ENCODE measurements at regions not wholly inside any gene's neighbourhood (a gene's known extent, or its start where the extent isn't known, plus 50 kb on each side); places are given as distances from the start of the nearest gene placed in this dataset.
"Not testable (repeated sequence)": the region's sequence is repeated elsewhere in the genome, so short reads cannot be mapped to it uniquely, and the experiment has no call there.

- DNase-seq (ENCODE audit: low spot score) = no peak
- POLR2A ChIA-PET (ENCODE audit: low non-redundant PET) = no interaction called here
- CTCF ChIA-PET = interaction anchor here (0.6 to 0.8 kb wide), 6 partner anchors 228 to 1199 kb away, joined by 3 to 7 read pairs (median 4); partner anchors contain the start of gene CYSLTR1
- peak; percentile 17; the same call in 1 of the 2 replicates for TF ChIP-seq CTCF (conservative IDR thresholded peaks at IDR 0.05; ENCODE audit: low read depth)
- H3K27ac ChIP-seq = no peak overlapping the region
These were observed 103.6 kb downstream of the RTL3 start for GRCh38 chrX:78555401-78555980.

- CTCF ChIA-PET; DNase-seq (ENCODE audit: low spot score); H3K27ac ChIP-seq; POLR2A ChIA-PET (ENCODE audit: low non-redundant PET): not testable (repeated sequence)
These were observed 106.5 kb downstream of the RTL3 start for GRCh38 chrX:78552628-78553027.

- ChIA-PET POLR2A (ENCODE audit: low non-redundant PET) (no interaction called here), CTCF (no interaction called here)
- TF ChIP-seq CTCF (conservative IDR thresholded peaks at IDR 0.05; ENCODE audit: low read depth) = no peak
- DNase-seq (ENCODE audit: low spot score) = no peak
- no peak overlapping the region for H3K27ac ChIP-seq
These were observed 111.1 kb downstream of the RTL3 start for GRCh38 chrX:78548012-78548411.

GRCh38 chrX:78545233-78545632, 113.9 kb downstream of the RTL3 start:
- POLR2A ChIA-PET (ENCODE audit: low non-redundant PET) = no interaction called here
- TF ChIP-seq CTCF (conservative IDR thresholded peaks at IDR 0.05; ENCODE audit: low read depth) = no peak
- no peak for DNase-seq (ENCODE audit: low spot score)
- CTCF ChIA-PET = no interaction called here
- H3K27ac ChIP-seq = no peak overlapping the region

GRCh38 chrX:78543281-78543680, 115.8 kb downstream of the RTL3 start:
- POLR2A ChIA-PET (ENCODE audit: low non-redundant PET) = no interaction called here
- TF ChIP-seq CTCF (conservative IDR thresholded peaks at IDR 0.05; ENCODE audit: low read depth) = no peak
- CTCF ChIA-PET = no interaction called here
- H3K27ac ChIP-seq = no peak overlapping the region
- DNase-seq (ENCODE audit: low spot score) = no peak

- H3K27ac ChIP-seq = no peak overlapping the region
- ChIA-PET POLR2A (ENCODE audit: low non-redundant PET) (no interaction called here), CTCF (no interaction called here)
- no peak for DNase-seq (ENCODE audit: low spot score)
- no peak for TF ChIP-seq CTCF (conservative IDR thresholded peaks at IDR 0.05; ENCODE audit: low read depth)
These were observed 119.0 kb downstream of the RTL3 start for GRCh38 chrX:78540171-78540570.

GRCh38 chrX:78534221-78534620, 124.9 kb downstream of the RTL3 start:
- TF ChIP-seq CTCF (conservative IDR thresholded peaks at IDR 0.05; ENCODE audit: low read depth) = no peak
- DNase-seq (ENCODE audit: low spot score) = no peak
- ChIA-PET CTCF (no interaction called here), POLR2A (ENCODE audit: low non-redundant PET) (no interaction called here)
- no peak overlapping the region for H3K27ac ChIP-seq

Data from RWPE1 (cell line).